HG02884 (cell line): ENCODE measurements at regions not wholly inside any gene's neighbourhood (a gene's known extent, or its start where the extent isn't known, plus 50 kb on each side); places are given as distances from the start of the nearest gene placed in this dataset.

Experiments
- ATAC-seq: cut with Tn5 transposase; IDR thresholded peaks from one replicate; pipeline ENCODE4 v1.9.1; 2021; ENCODE audit warnings: mild to moderate bottlenecking, moderate library complexity; ENCODE audit not compliant: unreplicated experiment

- ATAC-seq, result no peak
These were observed 159.9 kb upstream of the PCDH18 start for GRCh38 chr4:137692205-137692604.

- ATAC-seq, result no peak
These were observed 156.4 kb upstream of the PCDH18 start for GRCh38 chr4:137688651-137689050.

GRCh38 chr4:137685357-137685756 lies 153.1 kb upstream of the PCDH18 start:
- ATAC-seq, result no peak

- no peak for ATAC-seq
These were observed 148.8 kb upstream of the PCDH18 start for GRCh38 chr4:137681081-137681480.

GRCh38 chr4:137678796-137679195 lies 146.5 kb upstream of the PCDH18 start:
- no peak for ATAC-seq

- no peak for ATAC-seq
These were observed 145.6 kb upstream of the PCDH18 start for GRCh38 chr4:137677863-137678262.

- no peak for ATAC-seq
These were observed 144.2 kb upstream of the PCDH18 start for GRCh38 chr4:137676357-137676998.

GRCh38 chr4:137674066-137674465 lies 141.8 kb upstream of the PCDH18 start:
- no peak for ATAC-seq

- no peak for ATAC-seq
These were observed 136.7 kb upstream of the PCDH18 start for GRCh38 chr4:137668885-137669545.

- ATAC-seq, result no peak
These were observed 132.1 kb upstream of the PCDH18 start for GRCh38 chr4:137664416-137664815.

- no peak for ATAC-seq
These were observed 131.7 kb upstream of the PCDH18 start for GRCh38 chr4:137664046-137664387.

GRCh38 chr4:137663251-137664045 lies 131.2 kb upstream of the PCDH18 start:
- ATAC-seq, result no peak

- no peak for ATAC-seq
These were observed 129.4 kb upstream of the PCDH18 start for GRCh38 chr4:137661693-137662092.

- ATAC-seq, result no peak
These were observed 127.9 kb upstream of the PCDH18 start for GRCh38 chr4:137660211-137660610.

GRCh38 chr4:137659431-137659830 lies 127.1 kb upstream of the PCDH18 start:
- ATAC-seq, result no peak

GRCh38 chr4:137656661-137657060 lies 124.4 kb upstream of the PCDH18 start:
- ATAC-seq, result no peak

GRCh38 chr4:137655302-137655701 lies 123.0 kb upstream of the PCDH18 start:
- ATAC-seq, result no peak

- no peak for ATAC-seq
These were observed 118.8 kb upstream of the PCDH18 start for GRCh38 chr4:137651128-137651527.

- no peak for ATAC-seq
These were observed 117.6 kb upstream of the PCDH18 start for GRCh38 chr4:137649711-137650450.

GRCh38 chr4:137648531-137648930 lies 116.2 kb upstream of the PCDH18 start:
- ATAC-seq, result no peak

- ATAC-seq, result peak; percentile 90
These were observed 115.1 kb upstream of the PCDH18 start for GRCh38 chr4:137647375-137647774.
